Ishikawa (cell line): ENCODE measurements at regions not wholly inside any gene's neighbourhood (a gene's known extent, or its start where the extent isn't known, plus 50 kb on each side); places are given as distances from the start of the nearest gene placed in this dataset.

Source experiments
- CEBPB ChIP-seq: IDR thresholded peaks from 2 replicates; pipeline ENCODE4 v1.6.1; 2012
- CREB1 ChIP-seq: IDR thresholded peaks from 2 replicates; pipeline ENCODE4 v1.6.1; 2012; ENCODE audit warnings: low read depth
- EGR1 ChIP-seq: IDR thresholded peaks from 2 replicates; pipeline ENCODE4 v1.6.1; 2012
- EP300 ChIP-seq: IDR thresholded peaks from 2 replicates; pipeline ENCODE4 v1.6.1; 2012; ENCODE audit warnings: borderline replicate concordance
- FOXM1 ChIP-seq: IDR thresholded peaks from 2 replicates; pipeline ENCODE4 v1.6.1; 2012; ENCODE audit warnings: low read depth, borderline replicate concordance
- RAD21 ChIP-seq: IDR thresholded peaks from 2 replicates; pipeline ENCODE4 v1.6.1; 2012; ENCODE audit warnings: low read depth
- TAF1 ChIP-seq: IDR thresholded peaks from 2 replicates; pipeline ENCODE4 v1.6.1; 2012; ENCODE audit warnings: low read depth, mild to moderate bottlenecking
- TCF12 ChIP-seq: IDR thresholded peaks from 2 replicates; pipeline ENCODE4 v1.6.1; 2012; ENCODE audit warnings: low read depth
- TEAD4 ChIP-seq: IDR thresholded peaks from 2 replicates; pipeline ENCODE4 v1.6.1; 2012
- USF1 ChIP-seq: IDR thresholded peaks from 2 replicates; pipeline ENCODE4 v1.6.1; 2012
- YY1 ChIP-seq: IDR thresholded peaks from 2 replicates; pipeline ENCODE4 v1.6.1; 2012; ENCODE audit warnings: low read depth
- ZBTB7A ChIP-seq: IDR thresholded peaks from 2 replicates; pipeline ENCODE4 v1.6.1; 2012; ENCODE audit warnings: low read depth
- TF ChIP-seq, protein P1 (sequence below): IDR thresholded peaks from 2 replicates; pipeline ENCODE4 v1.6.1; 2012; ENCODE audit warnings: low read depth, mild to moderate bottlenecking

- TF ChIP-seq CREB1 (no peak), YY1 (no peak), TCF12 (no peak), USF1 (no peak), CEBPB (no peak), EGR1 (no peak), TEAD4 (no peak)
- TF ChIP-seq, protein P1, sequence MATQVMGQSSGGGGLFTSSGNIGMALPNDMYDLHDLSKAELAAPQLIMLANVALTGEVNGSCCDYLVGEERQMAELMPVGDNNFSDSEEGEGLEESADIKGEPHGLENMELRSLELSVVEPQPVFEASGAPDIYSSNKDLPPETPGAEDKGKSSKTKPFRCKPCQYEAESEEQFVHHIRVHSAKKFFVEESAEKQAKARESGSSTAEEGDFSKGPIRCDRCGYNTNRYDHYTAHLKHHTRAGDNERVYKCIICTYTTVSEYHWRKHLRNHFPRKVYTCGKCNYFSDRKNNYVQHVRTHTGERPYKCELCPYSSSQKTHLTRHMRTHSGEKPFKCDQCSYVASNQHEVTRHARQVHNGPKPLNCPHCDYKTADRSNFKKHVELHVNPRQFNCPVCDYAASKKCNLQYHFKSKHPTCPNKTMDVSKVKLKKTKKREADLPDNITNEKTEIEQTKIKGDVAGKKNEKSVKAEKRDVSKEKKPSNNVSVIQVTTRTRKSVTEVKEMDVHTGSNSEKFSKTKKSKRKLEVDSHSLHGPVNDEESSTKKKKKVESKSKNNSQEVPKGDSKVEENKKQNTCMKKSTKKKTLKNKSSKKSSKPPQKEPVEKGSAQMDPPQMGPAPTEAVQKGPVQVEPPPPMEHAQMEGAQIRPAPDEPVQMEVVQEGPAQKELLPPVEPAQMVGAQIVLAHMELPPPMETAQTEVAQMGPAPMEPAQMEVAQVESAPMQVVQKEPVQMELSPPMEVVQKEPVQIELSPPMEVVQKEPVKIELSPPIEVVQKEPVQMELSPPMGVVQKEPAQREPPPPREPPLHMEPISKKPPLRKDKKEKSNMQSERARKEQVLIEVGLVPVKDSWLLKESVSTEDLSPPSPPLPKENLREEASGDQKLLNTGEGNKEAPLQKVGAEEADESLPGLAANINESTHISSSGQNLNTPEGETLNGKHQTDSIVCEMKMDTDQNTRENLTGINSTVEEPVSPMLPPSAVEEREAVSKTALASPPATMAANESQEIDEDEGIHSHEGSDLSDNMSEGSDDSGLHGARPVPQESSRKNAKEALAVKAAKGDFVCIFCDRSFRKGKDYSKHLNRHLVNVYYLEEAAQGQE, result no peak
Observed at GRCh38 chr12:93322784-93323183, 54.9 kb upstream of the NUDT4 start.

DNA sequence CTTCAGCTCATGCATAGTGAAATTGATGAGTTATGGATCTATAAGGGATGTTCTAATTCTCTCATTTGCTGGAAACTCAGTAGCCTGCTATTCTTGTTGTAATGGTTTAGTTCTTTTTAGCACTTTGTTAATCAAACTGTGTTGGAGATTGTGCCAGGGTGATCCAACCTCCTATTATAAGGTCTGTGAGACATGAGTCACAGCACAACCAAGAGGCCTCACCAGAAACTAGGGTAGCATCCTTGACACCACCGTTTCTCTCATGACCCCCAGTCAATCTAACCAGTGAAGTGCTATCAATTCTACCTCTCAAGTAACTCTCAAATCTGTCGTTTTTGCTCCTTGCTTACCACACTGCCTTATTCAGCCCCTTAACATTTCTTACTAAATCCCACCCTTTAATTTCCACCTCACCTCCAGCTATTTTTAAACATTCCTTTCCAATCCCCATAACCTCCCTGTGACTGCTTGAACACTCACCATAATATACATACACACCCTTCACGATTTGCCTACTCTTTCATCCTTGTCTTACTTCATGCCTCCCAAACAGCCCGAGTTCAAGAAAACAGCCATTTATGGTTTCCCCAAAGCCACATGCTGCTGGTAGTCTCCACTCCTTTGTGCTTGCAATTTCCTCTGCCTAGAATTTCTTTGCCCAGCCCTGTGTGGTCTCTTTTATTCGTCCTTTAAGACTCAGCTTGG, 53.9 kb upstream of the NUDT4 start:
- no peak for TF ChIP-seq USF1
- TF ChIP-seq ZBTB7A, result no peak
- no peak for TF ChIP-seq EGR1
- no peak for TF ChIP-seq RAD21
- TF ChIP-seq YY1, result no peak

DNA sequence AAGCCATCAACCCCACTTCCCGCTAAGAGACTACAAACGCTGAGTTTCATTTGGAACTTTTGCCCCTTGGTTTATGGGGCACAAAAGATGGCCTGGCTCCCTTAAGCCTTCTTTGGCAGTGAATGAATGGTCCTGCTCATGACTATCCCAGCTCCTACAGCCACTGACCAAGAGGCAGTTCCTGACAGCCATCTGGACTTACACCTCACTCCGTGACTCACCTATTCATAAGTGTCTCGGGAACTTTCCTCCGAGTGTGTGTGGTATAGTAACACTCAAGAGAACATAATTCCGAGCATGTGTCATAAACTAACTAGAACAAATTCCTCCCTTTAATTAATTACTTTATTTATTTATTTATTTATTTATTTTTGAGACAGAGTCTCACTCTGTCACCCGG, 51.9 kb upstream of the NUDT4 start:
- no peak for TF ChIP-seq EGR1
- no peak for TF ChIP-seq CREB1
- TF ChIP-seq EP300, result no peak
- TF ChIP-seq, protein P1, result no peak
- TF ChIP-seq TEAD4, result no peak
- no peak for TF ChIP-seq FOXM1
- TF ChIP-seq ZBTB7A, result no peak
- no peak for TF ChIP-seq TAF1
- TF ChIP-seq YY1, result no peak
